K562 (cell line): ENCODE measurements at regions not wholly inside any gene's neighbourhood (a gene's known extent, or its start where the extent isn't known, plus 50 kb on each side); places are given as distances from the start of the nearest gene placed in this dataset.

Experiments used
- ATAC-seq: fragments of 200-7000 bp; cut with Tn5 transposase; 3 replicates; pipeline ENCODE4 v1.9.1; 2020; ENCODE audit warnings: moderate library complexity
- BruUV-seq: library from RNA; stranded (reverse); fragments of 400-500 nt; replicated peaks from 2 replicates; lab custom pipeline; 2021; lab: Mats Ljungman, UMichigan
- CTCF ChIA-PET: fragments of 300-600 bp; formaldehyde crosslinking; extraction: SDS; loops from one replicate; lab custom pipeline; 2021; ENCODE audit warnings: low intra/inter-chr PET ratio; lab: Yijun Ruan, JAX
- POLR2A ChIA-PET: fragments of 300-600, 350-650 bp; sonication (Branson Sonifier 250); formaldehyde crosslinking; extraction: SDS; loops from one replicate; lab custom pipeline; 2021; ENCODE audit warnings: antibody characterized with exemption, inconsistent platforms; lab: Yijun Ruan, JAX
- DNase-seq, 4 experiments: peaks; one replicate each; pipeline versions ENCODE4 v3.0.0 to v3.0.0-alpha.2; 2011 to 2018; ENCODE audit warnings: low spot score in 3 of 4, mixed read lengths in 3 of 4; ENCODE audit errors: extremely low read depth in 1 of 4
- FAIRE-seq: peaks from 2 replicates; lab custom pipeline; 2011; peaks lifted over from hg19 to GRCh38; lab: Jason Lieb, UNC
- H2AFZ ChIP-seq: 2 replicates; pipeline ENCODE4 v1.6.0; 2011; ENCODE audit warnings: low read depth, low read length, control low read depth, inconsistent platforms
- H3K27ac ChIP-seq: fragments of 200-600 bp; 3 replicates; pipeline ENCODE4 v1.8.0; 2011; ENCODE audit warnings: low read depth, mild to moderate bottlenecking, control low read depth, inconsistent platforms, low read length, moderate library complexity, mixed read lengths; ENCODE audit errors: extremely low read depth
- H3K27me3 ChIP-seq, 2 experiments: fragments of 300-600 bp in 1 of 2; 2 replicates in 1 of 2; 3 replicates in 1 of 2; pipeline versions ENCODE4 v1.6.0 to v1.8.0; 2011; ENCODE audit warnings: inconsistent platforms in 2 of 2, low read length in 2 of 2, mild to moderate bottlenecking in 1 of 2, mixed read lengths in 1 of 2, moderate library complexity in 1 of 2; ENCODE audit not compliant: control insufficient read depth in 2 of 2, insufficient read depth in 2 of 2
- H3K36me3 ChIP-seq: fragments of 300-600 bp; 3 replicates; pipeline ENCODE4 v1.8.0; 2011; ENCODE audit warnings: mild to moderate bottlenecking, low read length, inconsistent platforms; ENCODE audit not compliant: control insufficient read depth, insufficient read depth
- H3K4me1 ChIP-seq, 2 experiments: fragments of 200-600 bp in 1 of 2; replicated peaks in 1 of 2; 2 replicates in 1 of 2; 3 replicates in 1 of 2; pipeline versions ENCODE4 v1.5.1 to v1.8.0; 2011; ENCODE audit warnings: inconsistent platforms in 2 of 2, low read length in 2 of 2, mild to moderate bottlenecking in 1 of 2, mixed read lengths in 1 of 2, moderate library complexity in 1 of 2; ENCODE audit not compliant: control insufficient read depth in 2 of 2, insufficient read depth in 2 of 2
- H3K4me2 ChIP-seq: 2 replicates; pipeline ENCODE4 v1.6.1; 2011; ENCODE audit warnings: low read length, control low read depth, inconsistent platforms, mixed read lengths; ENCODE audit not compliant: insufficient read depth
- H3K4me3 ChIP-seq: fragments of 200-600 bp; sonication (generic), shearing (Covaris generic); 2 replicates; pipeline ENCODE4 v1.5.1; 2016; ENCODE audit warnings: control low read depth, inconsistent platforms
- H3K79me2 ChIP-seq: fragments of 200-600 bp; 3 replicates; pipeline ENCODE4 v1.8.0; 2011; ENCODE audit warnings: low read length, inconsistent platforms; ENCODE audit not compliant: control insufficient read depth, insufficient read depth
- H3K9ac ChIP-seq, 2 experiments: 2 replicates each; pipeline versions ENCODE4 v1.6.0 to v1.6.1; 2011; ENCODE audit warnings: low read depth in 2 of 2, low read length in 2 of 2, control low read depth in 1 of 2, inconsistent platforms in 1 of 2, mild to moderate bottlenecking in 1 of 2, mixed read lengths in 1 of 2; ENCODE audit not compliant: insufficient read depth in 1 of 2
- H3K9me1 ChIP-seq: one replicate; pipeline ENCODE4 v1.6.0; 2011; ENCODE audit warnings: inconsistent platforms, mild to moderate bottlenecking, low read length, moderate library complexity; ENCODE audit not compliant: control insufficient read depth, insufficient read depth
- H3K9me3 ChIP-seq: replicated peaks from 2 replicates; pipeline ENCODE4 v1.5.1; 2011; ENCODE audit warnings: low read depth, low read length, inconsistent platforms; ENCODE audit not compliant: control insufficient read depth, insufficient read depth
- H4K20me1 ChIP-seq: replicated peaks from 2 replicates; pipeline ENCODE4 v1.6.1; 2011; ENCODE audit warnings: low read length, inconsistent platforms, mixed read lengths; ENCODE audit not compliant: control insufficient read depth, insufficient read depth
- CEBPG ChIP-seq, 3 experiments: fragments of 200-800 bp in 1 of 3; sonication (Bioruptor generic) in 1 of 3; sonication (generic) in 1 of 3; formaldehyde crosslinking in 1 of 3; IDR thresholded peaks in 2 of 3; conservative IDR thresholded peaks in 1 of 3; 2 replicates each; pipeline versions ENCODE4 v1.6.1 to v1.8.0; 2016 to 2022; ENCODE audit warnings: missing compliant biosample characterization in 2 of 3, missing genetic modification characterization in 2 of 3, mild to moderate bottlenecking in 1 of 3, missing genetic modification reagents in 1 of 3
- CREM ChIP-seq: IDR thresholded peaks from 2 replicates; pipeline ENCODE4 v1.6.1; 2014; ENCODE audit warnings: antibody characterized with exemption, low read depth
- DPF2 ChIP-seq: fragments of 450-650 bp; IDR thresholded peaks from 2 replicates; pipeline ENCODE4 v1.6.1; 2016
- EP400 ChIP-seq: fragments of 450-650 bp; IDR thresholded peaks from 2 replicates; pipeline ENCODE4 v1.6.1; 2017; ENCODE audit warnings: antibody characterized with exemption, mild to moderate bottlenecking, moderate library complexity
- FIP1L1 ChIP-seq: fragments of 200-400 bp; formaldehyde crosslinking; IDR thresholded peaks from 2 replicates; pipeline ENCODE4 v1.6.1; 2018; ENCODE audit warnings: mild to moderate bottlenecking, low read depth, low read length; ENCODE audit not compliant: poor library complexity, severe bottlenecking
- FOS ChIP-seq: IDR thresholded peaks from 3 replicates; pipeline ENCODE4 v1.6.1; 2011; ENCODE audit not compliant: insufficient read length; ENCODE audit errors: extremely low read depth
- GTF3C2 ChIP-seq: IDR thresholded peaks from 3 replicates; pipeline ENCODE4 v1.6.1; 2011; ENCODE audit warnings: borderline replicate concordance, mild to moderate bottlenecking, moderate library complexity; ENCODE audit not compliant: insufficient read length; ENCODE audit errors: extremely low read depth
- HDAC6 ChIP-seq: IDR thresholded peaks from 2 replicates; pipeline ENCODE4 v1.6.1; 2012; ENCODE audit warnings: low read depth, mild to moderate bottlenecking, control low read depth, inconsistent platforms, low read length, moderate library complexity
- MCM5 ChIP-seq: fragments of 450-650 bp; IDR thresholded peaks from 2 replicates; pipeline ENCODE4 v1.6.1; 2016; ENCODE audit warnings: low read depth
- MLLT1 ChIP-seq, 2 experiments: fragments of 450-650 bp; IDR thresholded peaks; 2 replicates each; pipeline ENCODE4 v1.6.1; 2016
- PHB2 ChIP-seq: fragments of 450-650 bp; IDR thresholded peaks from 2 replicates; pipeline ENCODE4 v1.6.1; 2017; ENCODE audit warnings: low read depth
- RBM14 ChIP-seq: fragments of 200-400 bp; formaldehyde crosslinking; IDR thresholded peaks from 2 replicates; pipeline ENCODE4 v1.6.1; 2018; ENCODE audit warnings: low read depth, mild to moderate bottlenecking, low read length, moderate library complexity, borderline replicate concordance; ENCODE audit not compliant: insufficient read depth
- SMC3 ChIP-seq: conservative IDR thresholded peaks from 2 replicates; pipeline ENCODE4 v1.6.1; 2011; ENCODE audit warnings: low read depth, low read length, improper control_type of control experiment; ENCODE audit not compliant: insufficient read depth
- USF1 ChIP-seq: sonication (generic); formaldehyde crosslinking; IDR thresholded peaks from 2 replicates; pipeline ENCODE4 v1.9.0; 2022; ENCODE audit warnings: mild to moderate bottlenecking, missing genetic modification reagents
- ZNF561 ChIP-seq: fragments of 450-650 bp; formaldehyde crosslinking; conservative IDR thresholded peaks from 2 replicates; pipeline ENCODE4 v1.4.0; 2020; ENCODE audit warnings: mild to moderate bottlenecking, moderate library complexity
- ZNF766 ChIP-seq: fragments of 200-800 bp; sonication (Bioruptor generic); conservative IDR thresholded peaks from 2 replicates; pipeline ENCODE4 v1.6.1; 2016; ENCODE audit warnings: missing genetic modification characterization, missing compliant biosample characterization
- WGBS: fragments of 100-300 bp; shearing (Covaris generic); methylation state at CpG from one replicate; pipeline ENCODE4 v1.1.6; 2016; ENCODE audit warnings: low coverage, mixed read lengths; ENCODE audit not compliant: insufficient coverage; ENCODE audit errors: missing lambda C conversion rate; 5-methylcytosine and 5-hydroxymethylcytosine counted together
- in situ Hi-C: fragments of 300-500 bp; cut with MboI; formaldehyde crosslinking; loops from 4 replicates; pipeline ENCODE4 v1.15.0; 2018; ENCODE audit warnings: inconsistent platforms, mixed read lengths
- intact Hi-C: fragments of 100-400 bp; cut with micrococcal nuclease; formaldehyde crosslinking; loops from 2 replicates; pipeline ENCODE4 v1.14.2; 2022
- TF ChIP-seq, protein P1 (sequence below): sonication (generic); formaldehyde crosslinking; IDR thresholded peaks from 2 replicates; pipeline ENCODE4 v1.8.1; 2023; ENCODE audit warnings: mild to moderate bottlenecking, missing genetic modification reagents

GRCh38 chr6:9334979-9335378 is 899.6 kb upstream of the SLC35B3 start:
- ATAC-seq (no peak), DNase-seq (no peak), FAIRE-seq (no peak)
- H3K27me3 ChIP-seq: no peaks in the 10 kb centered on the region
- H3K79me2 ChIP-seq: no peaks in the 10 kb centered on the region
- in situ Hi-C loops: no loop called here
- no peak overlapping the region for H3K27ac ChIP-seq
- ChIA-PET CTCF (no interaction called here), POLR2A (no interaction called here)
- H3K4me2 ChIP-seq: no peak overlapping the region
- no peaks in the 10 kb centered on the region for H3K9me3 ChIP-seq
- 0% methylated on average over 3 of the region's 3 CpGs for WGBS
- H3K36me3 ChIP-seq: no peaks in the 10 kb centered on the region
- no peak overlapping the region for H2AFZ ChIP-seq
- H3K9ac ChIP-seq: no peak overlapping the region
- no TSS peak for BruUV-seq
- no peaks in the 10 kb centered on the region for H3K4me1 ChIP-seq
- H4K20me1 ChIP-seq: no peaks in the 10 kb centered on the region
- H3K4me3 ChIP-seq: no peak overlapping the region
- intact Hi-C loops: no loop called here
- H3K9me1 ChIP-seq: no peaks in the 10 kb centered on the region
- TF ChIP-seq MCM5: no peak
- TF ChIP-seq ZNF766 (CRISPR knock-in tag): no peak
- TF ChIP-seq HDAC6: no peak
- TF ChIP-seq RBM14: no peak
- TF ChIP-seq USF1 (CRISPR knock-in tag): no peak
- TF ChIP-seq FIP1L1: no peak
- TF ChIP-seq CEBPG (CRISPR knock-in tag; IDR thresholded peaks at IDR 0.05): no peak
- TF ChIP-seq CEBPG (tag; conservative IDR thresholded peaks at IDR 0.05 in 1 of 2, IDR thresholded peaks at IDR 0.05 in 1 of 2): no peak
- TF ChIP-seq CREM: no peak
- no peak for TF ChIP-seq FOS
- TF ChIP-seq MLLT1 (IDR thresholded peaks at IDR 0.05): no peak
- TF ChIP-seq GTF3C2: no peak
- no peak for TF ChIP-seq ZNF561 (CRISPR knock-in tag)
- no peak for TF ChIP-seq DPF2
- TF ChIP-seq EP400: no peak
- TF ChIP-seq, protein P1, sequence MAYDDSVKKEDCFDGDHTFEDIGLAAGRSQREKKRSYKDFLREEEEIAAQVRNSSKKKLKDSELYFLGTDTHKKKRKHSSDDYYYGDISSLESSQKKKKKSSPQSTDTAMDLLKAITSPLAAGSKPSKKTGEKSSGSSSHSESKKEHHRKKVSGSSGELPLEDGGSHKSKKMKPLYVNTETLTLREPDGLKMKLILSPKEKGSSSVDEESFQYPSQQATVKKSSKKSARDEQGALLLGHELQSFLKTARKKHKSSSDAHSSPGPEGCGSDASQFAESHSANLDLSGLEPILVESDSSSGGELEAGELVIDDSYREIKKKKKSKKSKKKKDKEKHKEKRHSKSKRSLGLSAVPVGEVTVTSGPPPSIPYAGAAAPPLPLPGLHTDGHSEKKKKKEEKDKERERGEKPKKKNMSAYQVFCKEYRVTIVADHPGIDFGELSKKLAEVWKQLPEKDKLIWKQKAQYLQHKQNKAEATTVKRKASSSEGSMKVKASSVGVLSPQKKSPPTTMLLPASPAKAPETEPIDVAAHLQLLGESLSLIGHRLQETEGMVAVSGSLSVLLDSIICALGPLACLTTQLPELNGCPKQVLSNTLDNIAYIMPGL (CRISPR knock-in tag): no peak
- TF ChIP-seq PHB2: no peak
- TF ChIP-seq SMC3: no peak
